Neural cell (in vitro differentiated cells): ENCODE measurements at regions not wholly inside any gene's neighbourhood (a gene's known extent, or its start where the extent isn't known, plus 50 kb on each side); places are given as distances from the start of the nearest gene placed in this dataset.

ENCODE experiments used
- H2AFZ ChIP-seq: fragments of 200-600, 300-800 bp; sonication (generic), shearing (Covaris generic); 2 replicates; pipeline ENCODE4 v1.6.0; 2014; ENCODE audit warnings: low read depth, mild to moderate bottlenecking, antibody characterized with exemption, low read length, moderate library complexity
- H3F3A ChIP-seq: fragments of 200-600 bp; shearing (Covaris generic); 2 replicates; pipeline ENCODE4 v1.6.1; 2016; ENCODE audit warnings: mild to moderate bottlenecking, moderate library complexity, mixed read lengths, antibody characterized with exemption, low read length; ENCODE audit not compliant: insufficient read depth, poor library complexity, severe bottlenecking
- H3K27ac ChIP-seq: fragments of 200-600, 300-800 bp; sonication (generic), shearing (Covaris generic); 2 replicates; pipeline ENCODE4 v1.5.1; 2014; ENCODE audit warnings: mild to moderate bottlenecking, low read length, moderate library complexity
- H3K27me3 ChIP-seq: fragments of 300-800, 200-600 bp; sonication (generic), shearing (Covaris generic); 2 replicates; pipeline ENCODE4 v1.6.0; 2014; ENCODE audit warnings: mild to moderate bottlenecking, low read depth, low read length, moderate library complexity; ENCODE audit not compliant: insufficient read depth
- H3K36me3 ChIP-seq: fragments of 300-800, 200-600 bp; sonication (generic), shearing (Covaris generic); 2 replicates; pipeline ENCODE4 v1.5.1; 2014; ENCODE audit warnings: mild to moderate bottlenecking, antibody characterized with exemption, low read length, moderate library complexity; ENCODE audit not compliant: insufficient read depth
- H3K4me2 ChIP-seq: fragments of 300-800, 200-600 bp; sonication (generic), shearing (Covaris generic); 2 replicates; pipeline ENCODE4 v1.6.0; 2014; ENCODE audit warnings: mild to moderate bottlenecking, low read length
- H3K4me3 ChIP-seq: fragments of 300-800, 200-600 bp; sonication (generic), shearing (Covaris generic); 2 replicates; pipeline ENCODE4 v1.5.1; 2014; ENCODE audit warnings: mild to moderate bottlenecking, low read length, moderate library complexity
- H3K79me2 ChIP-seq: fragments of 200-600 bp; shearing (Covaris generic); replicated peaks from 2 replicates; pipeline ENCODE4 v1.6.0; 2014; ENCODE audit warnings: mild to moderate bottlenecking, low read length, moderate library complexity; ENCODE audit not compliant: insufficient read depth
- H3K9ac ChIP-seq: fragments of 300-800, 200-600 bp; sonication (generic), shearing (Covaris generic); 2 replicates; pipeline ENCODE4 v1.6.1; 2016; ENCODE audit warnings: mild to moderate bottlenecking, low read length, mixed read lengths
- H3K9me2 ChIP-seq: fragments of 200-600 bp; shearing (Covaris generic); 2 replicates; pipeline ENCODE4 v1.6.1; 2016; ENCODE audit warnings: mild to moderate bottlenecking, low read length, mixed read lengths; ENCODE audit not compliant: insufficient read depth
- H3K9me3 ChIP-seq: fragments of 200-600, 300-800 bp; sonication (generic), shearing (Covaris generic); 2 replicates; pipeline ENCODE4 v1.6.1; 2016; ENCODE audit warnings: mild to moderate bottlenecking, mixed run types, low read length, moderate library complexity, mixed read lengths
- H4K20me1 ChIP-seq: fragments of 200-600 bp; shearing (Covaris generic); 2 replicates; pipeline ENCODE4 v1.6.1; 2016; ENCODE audit warnings: mild to moderate bottlenecking, mixed run types; ENCODE audit not compliant: insufficient read depth
- EP300 ChIP-seq: fragments of 450-650 bp; conservative IDR thresholded peaks from 2 replicates; pipeline ENCODE4 v1.6.1; 2014; ENCODE audit warnings: antibody characterized with exemption, mild to moderate bottlenecking, moderate library complexity; ENCODE audit not compliant: poor library complexity, severe bottlenecking
- EZH2 ChIP-seq: fragments of 200-600, 300-800 bp; shearing (Covaris generic), sonication (generic); IDR thresholded peaks from 2 replicates; pipeline ENCODE4 v1.6.1; 2014; ENCODE audit warnings: antibody characterized with exemption, low read length, borderline replicate concordance, mild to moderate bottlenecking; ENCODE audit not compliant: insufficient read depth, poor library complexity, severe bottlenecking
- MXI1 ChIP-seq: fragments of 450-650 bp; conservative IDR thresholded peaks from 2 replicates; pipeline ENCODE4 v1.6.1; 2014; ENCODE audit warnings: antibody characterized with exemption, mild to moderate bottlenecking; ENCODE audit not compliant: poor library complexity, severe bottlenecking
- POLR2AphosphoS5 ChIP-seq: IDR thresholded peaks from 2 replicates; pipeline ENCODE4 v1.6.1; 2012
- RAD21 ChIP-seq: fragments of 450-650 bp; conservative IDR thresholded peaks from 2 replicates; pipeline ENCODE4 v1.6.1; 2014; ENCODE audit warnings: antibody characterized with exemption, mild to moderate bottlenecking, moderate library complexity
- SMC3 ChIP-seq: fragments of 450-650 bp; conservative IDR thresholded peaks from 2 replicates; pipeline ENCODE4 v1.6.1; 2014; ENCODE audit warnings: antibody characterized with exemption, mild to moderate bottlenecking, moderate library complexity; ENCODE audit not compliant: poor library complexity
- TAF1 ChIP-seq: IDR thresholded peaks from 2 replicates; pipeline ENCODE4 v1.6.1; 2012; ENCODE audit warnings: low read depth
- TF ChIP-seq, protein P1 (sequence below): fragments of 450-650 bp; IDR thresholded peaks from 2 replicates; pipeline ENCODE4 v1.5.1; 2014; ENCODE audit warnings: antibody characterized with exemption, mild to moderate bottlenecking, moderate library complexity; ENCODE audit not compliant: poor library complexity, severe bottlenecking
- TF ChIP-seq, protein P2 (sequence below): IDR thresholded peaks from 2 replicates; pipeline ENCODE4 v1.6.1; 2012; ENCODE audit warnings: borderline replicate concordance

DNA sequence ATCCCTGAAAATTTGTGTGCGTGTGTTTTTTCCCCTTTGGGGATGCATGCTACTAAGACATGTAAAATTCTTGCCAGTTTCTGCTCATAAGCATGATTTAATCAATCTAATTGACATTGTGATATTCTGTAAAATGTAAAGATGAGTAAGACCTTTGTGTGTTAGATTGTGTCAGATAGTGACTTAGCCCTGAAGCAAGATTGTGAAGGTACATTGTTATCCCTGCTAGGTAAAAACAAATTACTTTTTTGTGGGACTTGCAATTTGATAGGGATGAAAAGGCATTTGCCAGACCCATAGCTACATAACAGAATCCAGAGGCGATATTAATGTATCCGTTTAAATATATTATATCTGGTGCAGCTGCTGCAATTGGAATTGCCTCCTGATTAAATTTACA, 338.0 kb downstream of the RWDD3 start:
- TF ChIP-seq, protein P1, sequence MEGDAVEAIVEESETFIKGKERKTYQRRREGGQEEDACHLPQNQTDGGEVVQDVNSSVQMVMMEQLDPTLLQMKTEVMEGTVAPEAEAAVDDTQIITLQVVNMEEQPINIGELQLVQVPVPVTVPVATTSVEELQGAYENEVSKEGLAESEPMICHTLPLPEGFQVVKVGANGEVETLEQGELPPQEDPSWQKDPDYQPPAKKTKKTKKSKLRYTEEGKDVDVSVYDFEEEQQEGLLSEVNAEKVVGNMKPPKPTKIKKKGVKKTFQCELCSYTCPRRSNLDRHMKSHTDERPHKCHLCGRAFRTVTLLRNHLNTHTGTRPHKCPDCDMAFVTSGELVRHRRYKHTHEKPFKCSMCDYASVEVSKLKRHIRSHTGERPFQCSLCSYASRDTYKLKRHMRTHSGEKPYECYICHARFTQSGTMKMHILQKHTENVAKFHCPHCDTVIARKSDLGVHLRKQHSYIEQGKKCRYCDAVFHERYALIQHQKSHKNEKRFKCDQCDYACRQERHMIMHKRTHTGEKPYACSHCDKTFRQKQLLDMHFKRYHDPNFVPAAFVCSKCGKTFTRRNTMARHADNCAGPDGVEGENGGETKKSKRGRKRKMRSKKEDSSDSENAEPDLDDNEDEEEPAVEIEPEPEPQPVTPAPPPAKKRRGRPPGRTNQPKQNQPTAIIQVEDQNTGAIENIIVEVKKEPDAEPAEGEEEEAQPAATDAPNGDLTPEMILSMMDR, result no peak
- no peak for TF ChIP-seq TAF1
- TF ChIP-seq SMC3, result no peak
- TF ChIP-seq MXI1, result no peak
- TF ChIP-seq EZH2, result no peak
- TF ChIP-seq RAD21, result no peak
- TF ChIP-seq POLR2AphosphoS5, result no peak
- no peak for TF ChIP-seq EP300
- TF ChIP-seq, protein P2, sequence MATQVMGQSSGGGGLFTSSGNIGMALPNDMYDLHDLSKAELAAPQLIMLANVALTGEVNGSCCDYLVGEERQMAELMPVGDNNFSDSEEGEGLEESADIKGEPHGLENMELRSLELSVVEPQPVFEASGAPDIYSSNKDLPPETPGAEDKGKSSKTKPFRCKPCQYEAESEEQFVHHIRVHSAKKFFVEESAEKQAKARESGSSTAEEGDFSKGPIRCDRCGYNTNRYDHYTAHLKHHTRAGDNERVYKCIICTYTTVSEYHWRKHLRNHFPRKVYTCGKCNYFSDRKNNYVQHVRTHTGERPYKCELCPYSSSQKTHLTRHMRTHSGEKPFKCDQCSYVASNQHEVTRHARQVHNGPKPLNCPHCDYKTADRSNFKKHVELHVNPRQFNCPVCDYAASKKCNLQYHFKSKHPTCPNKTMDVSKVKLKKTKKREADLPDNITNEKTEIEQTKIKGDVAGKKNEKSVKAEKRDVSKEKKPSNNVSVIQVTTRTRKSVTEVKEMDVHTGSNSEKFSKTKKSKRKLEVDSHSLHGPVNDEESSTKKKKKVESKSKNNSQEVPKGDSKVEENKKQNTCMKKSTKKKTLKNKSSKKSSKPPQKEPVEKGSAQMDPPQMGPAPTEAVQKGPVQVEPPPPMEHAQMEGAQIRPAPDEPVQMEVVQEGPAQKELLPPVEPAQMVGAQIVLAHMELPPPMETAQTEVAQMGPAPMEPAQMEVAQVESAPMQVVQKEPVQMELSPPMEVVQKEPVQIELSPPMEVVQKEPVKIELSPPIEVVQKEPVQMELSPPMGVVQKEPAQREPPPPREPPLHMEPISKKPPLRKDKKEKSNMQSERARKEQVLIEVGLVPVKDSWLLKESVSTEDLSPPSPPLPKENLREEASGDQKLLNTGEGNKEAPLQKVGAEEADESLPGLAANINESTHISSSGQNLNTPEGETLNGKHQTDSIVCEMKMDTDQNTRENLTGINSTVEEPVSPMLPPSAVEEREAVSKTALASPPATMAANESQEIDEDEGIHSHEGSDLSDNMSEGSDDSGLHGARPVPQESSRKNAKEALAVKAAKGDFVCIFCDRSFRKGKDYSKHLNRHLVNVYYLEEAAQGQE, result no peak
- no peak overlapping the region for H3K4me3 ChIP-seq

GRCh38 chr1:95572962-95573361, 339.0 kb downstream of the RWDD3 start:
- Histone ChIP-seq H3F3A (no peaks in the 10 kb centered on the region), H3K4me3 (no peak overlapping the region), H3K36me3 (no peaks in the 10 kb centered on the region), H3K27ac (peak overlapping the region; percentile 66), H3K9ac (no peak overlapping the region), H3K9me2 (no peaks in the 10 kb centered on the region), H3K79me2 (no peaks in the 10 kb centered on the region), H4K20me1 (no peaks in the 10 kb centered on the region), H3K9me3 (no peaks in the 10 kb centered on the region), H2AFZ (no peak overlapping the region), H3K4me2 (no peak overlapping the region), H3K27me3 (no peaks in the 10 kb centered on the region)
- peak; percentile 87 for TF ChIP-seq EP300
- no peak for TF ChIP-seq MXI1
- no peak for TF ChIP-seq SMC3
- TF ChIP-seq, protein P1, result no peak
- TF ChIP-seq, protein P2, result no peak
- TF ChIP-seq RAD21, result no peak
- no peak for TF ChIP-seq TAF1
- peak; percentile 74 for TF ChIP-seq POLR2AphosphoS5
- no peak for TF ChIP-seq EZH2

More for the DNA sequence above, 338.0 kb downstream of the RWDD3 start:
- H3K36me3 ChIP-seq, result no peaks in the 10 kb centered on the region
- H4K20me1 ChIP-seq, result no peaks in the 10 kb centered on the region
- H3K9ac ChIP-seq, result no peak overlapping the region
- no peak overlapping the region for H2AFZ ChIP-seq
- no peak overlapping the region for H3K4me2 ChIP-seq
- H3K9me3 ChIP-seq, result no peaks in the 10 kb centered on the region
- H3K27ac ChIP-seq, result peak overlapping the region; percentile 66
- H3K27me3 ChIP-seq, result no peaks in the 10 kb centered on the region
- H3F3A ChIP-seq, result no peaks in the 10 kb centered on the region
- no peaks in the 10 kb centered on the region for H3K9me2 ChIP-seq
- H3K79me2 ChIP-seq, result no peaks in the 10 kb centered on the region
